PC-3 (cell line): ENCODE measurements at regions not wholly inside any gene's neighbourhood (a gene's known extent, or its start where the extent isn't known, plus 50 kb on each side); places are given as distances from the start of the nearest gene placed in this dataset.

Experiments used
- EZH2 ChIP-seq: fragments of 300-600 bp; sonication (generic); IDR thresholded peaks from one replicate; pipeline ENCODE4 v1.6.1; 2017; ENCODE audit warnings: antibody characterized with exemption, mild to moderate bottlenecking, low read length; ENCODE audit not compliant: unreplicated experiment
- EZH2phosphoT487 ChIP-seq: fragments of 300-600 bp; sonication (generic); IDR thresholded peaks from 2 replicates; pipeline ENCODE4 v1.6.1; 2018; ENCODE audit warnings: mild to moderate bottlenecking, antibody characterized with exemption, low read length, borderline replicate concordance
- TF ChIP-seq, protein P1 (sequence below): fragments of 300-600 bp; sonication (generic); conservative IDR thresholded peaks from 2 replicates; pipeline ENCODE4 v1.5.1; 2017; ENCODE audit warnings: antibody characterized with exemption, low read depth, mild to moderate bottlenecking, low read length

DNA sequence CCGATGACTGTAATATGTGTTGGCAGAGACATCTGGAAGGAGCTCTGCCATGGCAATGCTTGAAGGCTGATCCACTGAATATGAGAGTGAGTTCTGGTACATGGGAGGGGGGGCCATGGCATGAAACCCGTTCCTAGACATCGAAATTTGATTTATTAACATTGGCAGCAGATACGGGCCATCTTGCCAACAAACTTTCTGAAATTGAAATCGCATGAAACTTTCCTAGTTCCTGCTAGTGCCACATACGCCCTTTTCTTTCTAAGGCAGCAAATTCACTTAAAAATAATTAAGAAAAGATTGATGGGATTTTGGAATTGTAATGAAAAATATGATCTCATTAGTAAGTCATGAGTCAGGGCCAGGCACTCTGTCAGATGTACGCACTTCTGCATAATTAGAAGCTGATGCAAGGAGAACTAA, 91.8 kb upstream of the KMT2C start:
- no peak for TF ChIP-seq EZH2phosphoT487
- TF ChIP-seq, protein P1, sequence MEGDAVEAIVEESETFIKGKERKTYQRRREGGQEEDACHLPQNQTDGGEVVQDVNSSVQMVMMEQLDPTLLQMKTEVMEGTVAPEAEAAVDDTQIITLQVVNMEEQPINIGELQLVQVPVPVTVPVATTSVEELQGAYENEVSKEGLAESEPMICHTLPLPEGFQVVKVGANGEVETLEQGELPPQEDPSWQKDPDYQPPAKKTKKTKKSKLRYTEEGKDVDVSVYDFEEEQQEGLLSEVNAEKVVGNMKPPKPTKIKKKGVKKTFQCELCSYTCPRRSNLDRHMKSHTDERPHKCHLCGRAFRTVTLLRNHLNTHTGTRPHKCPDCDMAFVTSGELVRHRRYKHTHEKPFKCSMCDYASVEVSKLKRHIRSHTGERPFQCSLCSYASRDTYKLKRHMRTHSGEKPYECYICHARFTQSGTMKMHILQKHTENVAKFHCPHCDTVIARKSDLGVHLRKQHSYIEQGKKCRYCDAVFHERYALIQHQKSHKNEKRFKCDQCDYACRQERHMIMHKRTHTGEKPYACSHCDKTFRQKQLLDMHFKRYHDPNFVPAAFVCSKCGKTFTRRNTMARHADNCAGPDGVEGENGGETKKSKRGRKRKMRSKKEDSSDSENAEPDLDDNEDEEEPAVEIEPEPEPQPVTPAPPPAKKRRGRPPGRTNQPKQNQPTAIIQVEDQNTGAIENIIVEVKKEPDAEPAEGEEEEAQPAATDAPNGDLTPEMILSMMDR: no peak
- TF ChIP-seq EZH2: no peak
